ENCODE measurements at regions not wholly inside any gene's neighbourhood (a gene's known extent, or its start where the extent isn't known, plus 50 kb on each side); places are given as distances from the start of the nearest gene placed in this dataset.

DNA sequence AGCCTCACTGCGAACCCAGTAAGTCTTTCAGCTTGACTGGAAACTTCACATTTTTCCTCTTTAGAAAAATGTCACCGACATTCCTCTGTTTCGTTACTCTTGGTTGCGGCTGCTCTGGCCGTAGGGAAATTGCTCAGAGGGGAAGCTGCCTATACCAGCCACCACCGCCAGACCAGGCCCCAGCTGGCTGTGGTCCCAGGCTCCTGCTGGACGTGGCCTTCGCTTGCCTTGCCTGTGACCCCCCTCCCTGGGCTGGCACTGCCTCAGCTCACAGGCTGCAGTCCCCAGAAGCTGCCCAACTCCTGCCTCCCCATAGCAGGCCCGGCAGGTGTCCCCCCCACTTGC, 197.8 kb downstream of the MN1 start:
- no peak overlapping the region for H3K9ac ChIP-seq (ENCODE audit: extremely low read depth, insufficient read length, low read length)
- Mint-ChIP-seq H3K4me1 (peaks cover 0 to 25% of the 10 kb centered on the region in 2 experiments; a peak in 2 of 4 replicates), H3K4me3 (no peak overlapping the region), H3K36me3 (ENCODE audit: insufficient read depth in 1 of 3, low read depth in 3 of 3) (no peaks in the 10 kb centered on the region; a peak in 1 of 7 replicates), H3K9me3 (no peaks in the 10 kb centered on the region; a peak in 1 of 5 replicates), H3K27ac (no peak overlapping the region), H3K27me3 (ENCODE audit: low read depth) (peaks cover 13% of the 10 kb centered on the region)
- no peak overlapping the region for H2BK15ac ChIP-seq (ENCODE audit: low read depth, low read length)
- H3K9me3 ChIP-seq (ENCODE audit: control insufficient read depth, low read depth, low read length) = no peaks in the 10 kb centered on the region
- no peak overlapping the region for H3T11ph ChIP-seq (ENCODE audit: low read length)
- WGBS (ENCODE audit: extremely low coverage, insufficient read length, low lambda C conversion rate) = no CpG with 5 or more reads among the region's 9 CpGs
- no peak overlapping the region for H3K14ac ChIP-seq (ENCODE audit: insufficient read depth, low read length)
- no peak overlapping the region for H2AFZ ChIP-seq (ENCODE audit: low read length)
- H3K27me3 ChIP-seq (ENCODE audit: insufficient read depth, low read length) = no peaks in the 10 kb centered on the region
- no peaks in the 10 kb centered on the region for H3K23me2 ChIP-seq (ENCODE audit: insufficient read length, low read depth, low read length, poor library complexity, severe bottlenecking)
- no peak overlapping the region for H4K8ac ChIP-seq (replicated peaks; ENCODE audit: insufficient read length, low read depth, low read length)
- no peak overlapping the region for H4K5ac ChIP-seq (ENCODE audit: insufficient read length, low read depth, low read length)
- H4K20me1 ChIP-seq (ENCODE audit: control insufficient read depth, insufficient read depth, insufficient read length) = no peaks in the 10 kb centered on the region
- TF ChIP-seq, protein P1, sequence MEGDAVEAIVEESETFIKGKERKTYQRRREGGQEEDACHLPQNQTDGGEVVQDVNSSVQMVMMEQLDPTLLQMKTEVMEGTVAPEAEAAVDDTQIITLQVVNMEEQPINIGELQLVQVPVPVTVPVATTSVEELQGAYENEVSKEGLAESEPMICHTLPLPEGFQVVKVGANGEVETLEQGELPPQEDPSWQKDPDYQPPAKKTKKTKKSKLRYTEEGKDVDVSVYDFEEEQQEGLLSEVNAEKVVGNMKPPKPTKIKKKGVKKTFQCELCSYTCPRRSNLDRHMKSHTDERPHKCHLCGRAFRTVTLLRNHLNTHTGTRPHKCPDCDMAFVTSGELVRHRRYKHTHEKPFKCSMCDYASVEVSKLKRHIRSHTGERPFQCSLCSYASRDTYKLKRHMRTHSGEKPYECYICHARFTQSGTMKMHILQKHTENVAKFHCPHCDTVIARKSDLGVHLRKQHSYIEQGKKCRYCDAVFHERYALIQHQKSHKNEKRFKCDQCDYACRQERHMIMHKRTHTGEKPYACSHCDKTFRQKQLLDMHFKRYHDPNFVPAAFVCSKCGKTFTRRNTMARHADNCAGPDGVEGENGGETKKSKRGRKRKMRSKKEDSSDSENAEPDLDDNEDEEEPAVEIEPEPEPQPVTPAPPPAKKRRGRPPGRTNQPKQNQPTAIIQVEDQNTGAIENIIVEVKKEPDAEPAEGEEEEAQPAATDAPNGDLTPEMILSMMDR (conservative IDR thresholded peaks at IDR 0.05) = no peak
- no peak overlapping the region for H2BK5ac ChIP-seq (ENCODE audit: insufficient read length, low read length)
- DNase-seq = no peak
- H3K4ac ChIP-seq (ENCODE audit: low read depth, low read length) = no peak overlapping the region
- no peak overlapping the region for H3K56ac ChIP-seq (ENCODE audit: insufficient read length, low read depth, low read length)
- no peak overlapping the region for H3K23ac ChIP-seq (ENCODE audit: insufficient read length, low read depth, low read length)
- H2AK5ac ChIP-seq (ENCODE audit: insufficient read length, low read length) = no peak overlapping the region
- H2BK20ac ChIP-seq (ENCODE audit: low read depth, low read length, poor library complexity, severe bottlenecking) = no peak overlapping the region
- H2BK12ac ChIP-seq (ENCODE audit: insufficient read length, low read depth, low read length) = no peak overlapping the region
- H3K79me1 ChIP-seq (ENCODE audit: insufficient read depth, low read depth, low read length, poor library complexity, severe bottlenecking) = no peaks in the 10 kb centered on the region
- no peak overlapping the region for H2BK120ac ChIP-seq (ENCODE audit: low read depth, low read length, poor library complexity, severe bottlenecking)
- H4K91ac ChIP-seq (ENCODE audit: insufficient read length, low read depth, low read length) = no peak overlapping the region
- no peaks in the 10 kb centered on the region for H3K4me1 ChIP-seq (ENCODE audit: insufficient read depth, low read length)
- H3K18ac ChIP-seq (ENCODE audit: insufficient read length, low read depth, low read length) = no peak overlapping the region
- H3K27ac ChIP-seq (ENCODE audit: insufficient read length, low read depth, low read length) = no peak overlapping the region
- H3K4me2 ChIP-seq (ENCODE audit: insufficient read depth, insufficient read length, low read length) = no peak overlapping the region
- H3K79me2 ChIP-seq (ENCODE audit: insufficient read depth, low read length) = no peaks in the 10 kb centered on the region
